Thyroid gland (tissue), 4 donors: ENCODE measurements at regions not wholly inside any gene's neighbourhood (a gene's known extent, or its start where the extent isn't known, plus 50 kb on each side); places are given as distances from the start of the nearest gene placed in this dataset.

ENCODE experiments used
- DNase-seq, 2 donors: peaks; one replicate each; pipeline ENCODE4 v3.0.0-alpha.2; 2019
- H3K27ac ChIP-seq, 3 donors: fragments of 200-600 bp; sonication (generic); 1 replicate in 2 of 3; 2 replicates in 1 of 3; pipeline ENCODE4 v1.5.1; 2016 to 2019; ENCODE audit warnings: mild to moderate bottlenecking in 1 of 3, moderate library complexity in 1 of 3
- H3K27me3 ChIP-seq: fragments of 200-600 bp; sonication (generic); one replicate; pipeline ENCODE4 v1.5.1; 2019
- H3K36me3 ChIP-seq, 2 donors: fragments of 200-600 bp; sonication (generic); one replicate each; pipeline ENCODE4 v1.5.1; 2016 to 2019
- H3K4me1 ChIP-seq, 2 donors: fragments of 200-600 bp; sonication (generic); one replicate each; pipeline ENCODE4 v1.5.1; 2017 to 2019
- H3K4me3 ChIP-seq, 3 donors: fragments of 200-600 bp; sonication (generic); replicated peaks in 1 of 3; 1 replicate in 2 of 3; 2 replicates in 1 of 3; pipeline ENCODE4 v1.5.1; 2016; ENCODE audit warnings: mild to moderate bottlenecking in 1 of 3
- H3K9me3 ChIP-seq: fragments of 200-600 bp; sonication (generic); one replicate; pipeline ENCODE4 v1.5.1; 2017
- CTCF ChIP-seq, 6 experiments: fragments of 200-600 bp in 3 of 6; fragments of 450-650 bp in 3 of 6; sonication (generic) in 3 of 6; IDR thresholded peaks; one replicate each; pipeline ENCODE4 v1.5.1; 2016 to 2019; ENCODE audit warnings: antibody characterized with exemption in 6 of 6, mild to moderate bottlenecking in 2 of 6, inconsistent platforms in 1 of 6, moderate library complexity in 1 of 6
- POLR2A ChIP-seq, 2 donors: fragments of 450-650 bp; IDR thresholded peaks; one replicate each; pipeline ENCODE4 v1.6.1; 2017; ENCODE audit warnings: antibody characterized with exemption in 2 of 2, mild to moderate bottlenecking in 2 of 2, moderate library complexity in 1 of 2
- WGBS, 2 donors: methylation state at CpG; one replicate each; pipeline ENCODE4 v1.1.5; 2017; 5-methylcytosine and 5-hydroxymethylcytosine counted together
- intact Hi-C: fragments of 100-400 bp; cut with DNase I; formaldehyde crosslinking; loops from one replicate; pipeline ENCODE4 v1.15.1; 2023

- Histone ChIP-seq H3K4me3 (no peak overlapping the region), H3K36me3 (no peaks in the 10 kb centered on the region), H3K27ac (no peak overlapping the region), H3K9me3 (no peaks in the 10 kb centered on the region), H3K27me3 (no peaks in the 10 kb centered on the region), H3K4me1 (no peaks in the 10 kb centered on the region)
- intact Hi-C loops: no loop called here
- no peak for DNase-seq
- TF ChIP-seq POLR2A (IDR thresholded peaks at IDR 0.05): no peak
- TF ChIP-seq CTCF (IDR thresholded peaks at IDR 0.05): no peak
- WGBS, 2 donors: 84 to 96% methylated on average over 2 of the region's 2 CpGs
Measured at GRCh38 chr6:15027472-15027871, 218.4 kb upstream of the JARID2 start.

- H3K9me3 ChIP-seq: no peaks in the 10 kb centered on the region
Measured at GRCh38 chr6:15032015-15032414, 213.9 kb upstream of the JARID2 start.

GRCh38 chr6:15033850-15034203 lies 212.0 kb upstream of the JARID2 start:
- intact Hi-C loops: no loop called here
- 68 to 70% methylated on average over 10 of the region's 10 CpGs for WGBS, 2 donors
- no peak for DNase-seq

More at GRCh38 chr6:15032015-15032414, 213.9 kb upstream of the JARID2 start:
- H3K27ac ChIP-seq: no peak overlapping the region
- WGBS, 2 donors: 91 to 97% methylated on average over 2 of the region's 2 CpGs
- no peaks in the 10 kb centered on the region for H3K36me3 ChIP-seq
- no peak for DNase-seq
- no peaks in the 10 kb centered on the region for H3K27me3 ChIP-seq
- intact Hi-C loops: no loop called here
- TF ChIP-seq CTCF (IDR thresholded peaks at IDR 0.05) (no peak), POLR2A (IDR thresholded peaks at IDR 0.05) (no peak)
- peaks cover 4% of the 10 kb centered on the region in 2 donors for H3K4me1 ChIP-seq
- H3K4me3 ChIP-seq: no peak overlapping the region

DNA sequence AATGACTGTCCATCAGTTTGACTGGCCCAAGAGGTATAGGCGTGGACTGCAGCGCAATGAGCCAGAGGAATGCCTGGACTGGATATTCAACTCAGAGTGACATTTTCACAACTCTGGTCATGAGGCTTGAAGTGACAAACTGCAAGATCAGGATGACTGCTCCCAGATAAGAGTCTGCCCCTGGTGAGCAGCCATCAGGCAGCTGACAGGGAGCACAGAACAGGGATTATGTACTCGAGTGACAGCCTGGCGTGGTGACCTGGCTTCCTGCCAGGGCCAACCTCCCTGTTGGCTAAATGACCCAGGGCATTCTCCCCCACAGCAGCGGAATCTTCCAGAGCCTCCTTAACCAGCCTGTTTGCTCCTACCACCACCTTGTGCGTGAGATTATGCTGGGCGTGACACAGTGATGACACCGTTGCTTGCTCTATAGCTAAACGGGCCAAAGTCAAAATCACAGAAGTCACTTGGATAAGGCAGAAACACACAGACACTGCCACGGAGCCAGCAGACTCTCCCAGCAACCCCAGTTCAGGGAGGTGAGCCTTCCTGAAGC lies 209.1 kb upstream of the JARID2 start:
- intact Hi-C loops: no loop called here

More at GRCh38 chr6:15033850-15034203, 212.0 kb upstream of the JARID2 start:
- Histone ChIP-seq H3K4me1 (peaks cover 4% of the 10 kb centered on the region in 2 donors), H3K27ac (no peak overlapping the region), H3K9me3 (no peaks in the 10 kb centered on the region), H3K4me3 (no peak overlapping the region), H3K27me3 (no peaks in the 10 kb centered on the region), H3K36me3 (no peaks in the 10 kb centered on the region)
- TF ChIP-seq CTCF (IDR thresholded peaks at IDR 0.05) (no peak), POLR2A (IDR thresholded peaks at IDR 0.05) (no peak)

More for the DNA sequence above, 209.1 kb upstream of the JARID2 start:
- Histone ChIP-seq H3K36me3 (no peaks in the 10 kb centered on the region), H3K4me1 (peaks cover 4% of the 10 kb centered on the region in 2 donors), H3K4me3 (no peak overlapping the region), H3K27ac (peak overlapping the region; percentile 54 to 83 (median 77)), H3K9me3 (no peaks in the 10 kb centered on the region), H3K27me3 (no peaks in the 10 kb centered on the region)
- peak; percentile 97 for DNase-seq
- no peak for TF ChIP-seq POLR2A (IDR thresholded peaks at IDR 0.05)
- TF ChIP-seq CTCF (IDR thresholded peaks at IDR 0.05): peak in 2 of 6 experiments; percentile 3 to 20
- WGBS, 2 donors: 27 to 28% methylated on average over 8 to 10 of the region's 10 CpGs
